Lower lobe of right lung (tissue), 2 donors: ENCODE measurements at regions not wholly inside any gene's neighbourhood (a gene's known extent, or its start where the extent isn't known, plus 50 kb on each side); places are given as distances from the start of the nearest gene placed in this dataset.

Source experiments
- ATAC-seq, 2 donors: fragments of 200-7000 bp; cut with Tn5 transposase; one replicate each; pipeline ENCODE4 v1.9.1; 2020 to 2022; ENCODE audit warnings: mild to moderate bottlenecking in 2 of 2, moderate library complexity in 2 of 2
- DNase-seq: peaks from one replicate; pipeline ENCODE4 v3.0.0-alpha.2; 2020
- H3K27ac ChIP-seq: fragments of 200-600 bp; one replicate; pipeline ENCODE4 v1.8.0; 2022
- H3K27me3 ChIP-seq: fragments of 200-600 bp; one replicate; pipeline ENCODE4 v1.8.0; 2022; ENCODE audit warnings: low read depth
- H3K36me3 ChIP-seq: fragments of 200-600 bp; one replicate; pipeline ENCODE4 v1.8.0; 2022; ENCODE audit warnings: mild to moderate bottlenecking
- H3K4me1 ChIP-seq: fragments of 200-600 bp; one replicate; pipeline ENCODE4 v1.8.0; 2022
- H3K4me3 ChIP-seq: fragments of 200-600 bp; one replicate; pipeline ENCODE4 v1.8.0; 2022; ENCODE audit warnings: mild to moderate bottlenecking
- H3K9me3 ChIP-seq: fragments of 200-600 bp; one replicate; pipeline ENCODE4 v1.8.0; 2022
- CTCF ChIP-seq: fragments of 200-600 bp; IDR thresholded peaks from one replicate; pipeline ENCODE4 v1.8.0; 2022; ENCODE audit warnings: antibody characterized with exemption, mild to moderate bottlenecking
- intact Hi-C: fragments of 100-400 bp; cut with DNase I; formaldehyde crosslinking; loops from one replicate; pipeline ENCODE4 v1.11.0; 2022
- donor health status: DM: no; HTN: yes; CAD: no; lungs with severe emphysema.

- intact Hi-C loops = no loop called here
- DNase-seq = no peak
- no peak overlapping the region for H3K27ac ChIP-seq
- no peak for ATAC-seq
- no peak for TF ChIP-seq CTCF
- no peaks in the 10 kb centered on the region for H3K36me3 ChIP-seq
- no peaks in the 10 kb centered on the region for H3K9me3 ChIP-seq
- no peak overlapping the region for H3K4me3 ChIP-seq
- no peaks in the 10 kb centered on the region for H3K4me1 ChIP-seq
- no peaks in the 10 kb centered on the region for H3K27me3 ChIP-seq
These were observed 1634.5 kb upstream of the LRRTM3 start for GRCh38 chr10:65291286-65291685.

GRCh38 chr10:65292551-65292950 is 1633.3 kb upstream of the LRRTM3 start:
- DNase-seq (no peak), ATAC-seq (no peak)
- no peak overlapping the region for H3K27ac ChIP-seq
- no peaks in the 10 kb centered on the region for H3K9me3 ChIP-seq
- H3K27me3 ChIP-seq = no peaks in the 10 kb centered on the region
- H3K4me3 ChIP-seq = no peak overlapping the region
- TF ChIP-seq CTCF = no peak
- intact Hi-C loops = no loop called here
- H3K36me3 ChIP-seq = no peaks in the 10 kb centered on the region
- no peaks in the 10 kb centered on the region for H3K4me1 ChIP-seq

- Histone ChIP-seq H3K4me3 (no peak overlapping the region), H3K27ac (no peak overlapping the region), H3K36me3 (no peaks in the 10 kb centered on the region), H3K27me3 (no peaks in the 10 kb centered on the region), H3K4me1 (no peaks in the 10 kb centered on the region), H3K9me3 (no peaks in the 10 kb centered on the region)
- ATAC-seq (no peak), DNase-seq (no peak)
- intact Hi-C loops = no loop called here
- TF ChIP-seq CTCF = no peak
These were observed 1631.5 kb upstream of the LRRTM3 start for GRCh38 chr10:65294329-65294728.

GRCh38 chr10:65301181-65301580 is 1624.7 kb upstream of the LRRTM3 start:
- Histone ChIP-seq H3K4me3 (no peak overlapping the region), H3K9me3 (no peaks in the 10 kb centered on the region), H3K27me3 (no peaks in the 10 kb centered on the region), H3K27ac (no peak overlapping the region), H3K4me1 (no peaks in the 10 kb centered on the region), H3K36me3 (no peaks in the 10 kb centered on the region)
- ATAC-seq (no peak), DNase-seq (no peak)
- no peak for TF ChIP-seq CTCF
- intact Hi-C loops = no loop called here

GRCh38 chr10:65306201-65306600 is 1619.6 kb upstream of the LRRTM3 start:
- H3K36me3 ChIP-seq = no peaks in the 10 kb centered on the region
- no peak overlapping the region for H3K4me3 ChIP-seq
- intact Hi-C loops = no loop called here
- no peak overlapping the region for H3K27ac ChIP-seq
- TF ChIP-seq CTCF = no peak
- H3K27me3 ChIP-seq = no peaks in the 10 kb centered on the region
- no peaks in the 10 kb centered on the region for H3K9me3 ChIP-seq
- no peak for DNase-seq
- ATAC-seq = no peak
- H3K4me1 ChIP-seq = no peaks in the 10 kb centered on the region

- Histone ChIP-seq H3K27ac (no peak overlapping the region), H3K36me3 (no peaks in the 10 kb centered on the region), H3K4me1 (no peaks in the 10 kb centered on the region), H3K27me3 (no peaks in the 10 kb centered on the region), H3K9me3 (no peaks in the 10 kb centered on the region), H3K4me3 (no peak overlapping the region)
- TF ChIP-seq CTCF = no peak
- intact Hi-C loops = no loop called here
- ATAC-seq (no peak), DNase-seq (no peak)
These were observed 1613.0 kb upstream of the LRRTM3 start for GRCh38 chr10:65312876-65313275.
